A549 (cell line): ENCODE measurements at regions not wholly inside any gene's neighbourhood (a gene's known extent, or its start where the extent isn't known, plus 50 kb on each side); places are given as distances from the start of the nearest gene placed in this dataset.
"Not testable (repeated sequence)": the region's sequence is repeated elsewhere in the genome, so short reads cannot be mapped to it uniquely, and the experiment has no call there.

Source experiments
- ATAC-seq, 2 experiments: fragments of 200-7000 bp in 1 of 2; fragments of >200 bp in 1 of 2; cut with Nextera tagmentation in 1 of 2; cut with Tn5 transposase in 1 of 2; 3 replicates each; pipeline versions ENCODE4 v1.8.0 to v1.9.1; 2018 to 2020; ENCODE audit warnings: mild to moderate bottlenecking in 1 of 2, moderate library complexity in 1 of 2
- CTCF ChIA-PET: fragments of 300-600 bp; sonication (Branson Sonifier 250); formaldehyde crosslinking; extraction: SDS; loops from one replicate; lab custom pipeline; 2021; ENCODE audit warnings: antibody characterized with exemption, inconsistent platforms; lab: Yijun Ruan, JAX
- POLR2A ChIA-PET: fragments of 350-600 bp; formaldehyde crosslinking; extraction: SDS; loops from one replicate; lab custom pipeline; 2021; ENCODE audit warnings: antibody characterized with exemption, inconsistent platforms; lab: Yijun Ruan, JAX
- DNase-seq, 2 experiments: peaks; one replicate each; pipeline versions ENCODE4 v3.0.0 to v3.0.0-alpha.2; 2011 to 2016; ENCODE audit warnings: low read depth in 1 of 2, low spot score in 1 of 2
- FAIRE-seq: peaks from 2 replicates; lab custom pipeline; 2011; peaks lifted over from hg19 to GRCh38; lab: Jason Lieb, UNC
- H3K27ac ChIP-seq, 2 experiments: fragments of >200 bp; sonication (Bioruptor Twin); formaldehyde crosslinking; 3 replicates each; pipeline ENCODE4 v1.5.1; 2016 to 2017
- H3K4me1 ChIP-seq: fragments of >200 bp; sonication (Bioruptor Twin); formaldehyde crosslinking; 3 replicates; pipeline ENCODE4 v1.6.1; 2016
- H3K4me2 ChIP-seq: fragments of >200 bp; sonication (Bioruptor Twin); formaldehyde crosslinking; 3 replicates; pipeline ENCODE4 v1.6.1; 2016
- H3K4me3 ChIP-seq: fragments of >200 bp; sonication (Bioruptor Twin); formaldehyde crosslinking; 3 replicates; pipeline ENCODE4 v1.5.1; 2016
- H3K9me3 ChIP-seq: fragments of >200 bp; sonication (Bioruptor Twin); formaldehyde crosslinking; 3 replicates; pipeline ENCODE4 v1.6.1; 2016
- CBX8 ChIP-seq: fragments of 200-600 bp; sonication (generic); IDR thresholded peaks from 2 replicates; pipeline ENCODE4 v1.6.1; 2016
- EP300 ChIP-seq, 2 experiments: fragments of >200 bp; sonication (Bioruptor Twin); formaldehyde crosslinking; IDR thresholded peaks; 2 replicates in 1 of 2; 3 replicates in 1 of 2; pipeline ENCODE4 v1.6.1; 2016 to 2017
- FOSL2 ChIP-seq, 2 experiments: fragments of 450-650 bp in 1 of 2; fragments of >200 bp in 1 of 2; sonication (Bioruptor Twin) in 1 of 2; formaldehyde crosslinking; IDR thresholded peaks; 2 replicates each; pipeline versions ENCODE4 v1.5.0 to v1.6.1; 2016 to 2020; ENCODE audit warnings: mild to moderate bottlenecking in 1 of 2, moderate library complexity in 1 of 2
- HDAC2 ChIP-seq: fragments of 200-600 bp; sonication (generic); IDR thresholded peaks from 2 replicates; pipeline ENCODE4 v1.6.1; 2016
- HOXB5 ChIP-seq: fragments of 250-450 bp; sonication (Bioruptor Pico); IDR thresholded peaks from 2 replicates; pipeline ENCODE4 v1.5.0; 2020; ENCODE audit warnings: mild to moderate bottlenecking, moderate library complexity
- KDM1A ChIP-seq: fragments of 200-600 bp; sonication (generic); IDR thresholded peaks from 2 replicates; pipeline ENCODE4 v1.6.1; 2016; ENCODE audit warnings: low read depth, mild to moderate bottlenecking
- MAFK ChIP-seq: fragments of 450-650 bp; IDR thresholded peaks from 2 replicates; pipeline ENCODE4 v1.6.1; 2014; ENCODE audit not compliant: partially characterized antibody
- NFE2L2 ChIP-seq: fragments of 150-350 bp; conservative IDR thresholded peaks from 2 replicates; pipeline ENCODE4 v1.6.1; 2014; ENCODE audit warnings: low read length
- NPAS2 ChIP-seq: fragments of 250-450 bp; sonication (Bioruptor Pico); IDR thresholded peaks from 2 replicates; pipeline ENCODE4 v1.8.0; 2022; ENCODE audit warnings: mild to moderate bottlenecking, moderate library complexity, borderline replicate concordance
- NR3C1 ChIP-seq: fragments of >200 bp; sonication (Bioruptor Twin); formaldehyde crosslinking; IDR thresholded peaks from 3 replicates; pipeline ENCODE4 v1.6.1; 2017
- TFCP2L1 ChIP-seq: fragments of 250-450 bp; sonication (Bioruptor Pico); IDR thresholded peaks from 2 replicates; pipeline ENCODE4 v1.5.0; 2021; ENCODE audit warnings: mild to moderate bottlenecking
- ZSCAN20 ChIP-seq: fragments of 250-450 bp; sonication (Bioruptor Pico); IDR thresholded peaks from 2 replicates; pipeline ENCODE4 v1.8.0; 2022; ENCODE audit warnings: mild to moderate bottlenecking, moderate library complexity
- whole genome bisulfite sequencing: methylation state at CpG from one replicate; pipeline ENCODE4 v1.1.6; 2017; ENCODE audit errors: missing lambda C conversion rate; 5-methylcytosine and 5-hydroxymethylcytosine counted together
- TF ChIP-seq, protein P1 (sequence below): IDR thresholded peaks from 2 replicates; pipeline ENCODE4 v1.6.1; 2012; ENCODE audit warnings: low read depth, borderline replicate concordance
- TF ChIP-seq, protein P2 (sequence below): fragments of >200 bp; sonication (Bioruptor Twin); formaldehyde crosslinking; IDR thresholded peaks from 2 replicates; pipeline ENCODE4 v1.6.1; 2016
- TF ChIP-seq, protein P3 (sequence below): IDR thresholded peaks from 2 replicates; pipeline ENCODE4 v1.6.1; 2012
- TF ChIP-seq, protein P4 (sequence below): fragments of 250-450 bp; sonication (Bioruptor Pico); IDR thresholded peaks from 2 replicates; pipeline ENCODE4 v1.5.0; 2021; ENCODE audit warnings: mild to moderate bottlenecking, moderate library complexity, borderline replicate concordance
- TF ChIP-seq, protein P5 (sequence below): fragments of >200 bp; sonication (Bioruptor Twin); formaldehyde crosslinking; IDR thresholded peaks from 3 replicates; pipeline ENCODE4 v1.6.1; 2016
- TF ChIP-seq, protein P6 (sequence below): fragments of 150-350 bp; IDR thresholded peaks from 2 replicates; pipeline ENCODE4 v1.6.1; 2014; ENCODE audit warnings: low read depth, mild to moderate bottlenecking, low read length
- TF ChIP-seq, protein P7 (sequence below): fragments of 200-600 bp; sonication (generic); IDR thresholded peaks from 2 replicates; pipeline ENCODE4 v1.6.1; 2016; ENCODE audit warnings: antibody characterized with exemption, mild to moderate bottlenecking, moderate library complexity

DNA sequence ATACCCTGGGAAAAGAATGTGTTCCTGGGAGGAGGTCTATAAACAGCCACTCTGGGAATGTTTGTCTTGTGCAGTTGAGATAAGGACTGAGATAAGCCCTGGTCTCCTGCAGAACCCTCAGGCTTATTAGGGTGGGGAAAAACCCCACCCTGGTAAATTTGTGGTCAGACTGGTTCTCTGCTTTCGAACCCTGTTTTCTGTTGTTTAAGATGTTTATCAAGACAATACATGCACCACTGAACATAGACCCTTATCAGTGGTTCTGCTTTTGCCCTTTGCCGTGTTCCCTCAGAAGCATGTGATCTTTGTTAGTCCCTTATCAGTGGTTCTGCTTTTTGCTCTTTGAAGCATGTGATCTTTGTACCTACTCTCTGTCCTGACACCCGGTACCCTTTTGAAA lies 956.0 kb downstream of the GRID1 start:
- H3K9me3 ChIP-seq, H3K4me3 ChIP-seq, H3K4me2 ChIP-seq, POLR2A ChIA-PET, ATAC-seq, CTCF ChIA-PET, FAIRE-seq, DNase-seq, H3K27ac ChIP-seq, H3K4me1 ChIP-seq: not testable (repeated sequence)
- WGBS: 8% methylated on average over 3 of the region's 3 CpGs

DNA sequence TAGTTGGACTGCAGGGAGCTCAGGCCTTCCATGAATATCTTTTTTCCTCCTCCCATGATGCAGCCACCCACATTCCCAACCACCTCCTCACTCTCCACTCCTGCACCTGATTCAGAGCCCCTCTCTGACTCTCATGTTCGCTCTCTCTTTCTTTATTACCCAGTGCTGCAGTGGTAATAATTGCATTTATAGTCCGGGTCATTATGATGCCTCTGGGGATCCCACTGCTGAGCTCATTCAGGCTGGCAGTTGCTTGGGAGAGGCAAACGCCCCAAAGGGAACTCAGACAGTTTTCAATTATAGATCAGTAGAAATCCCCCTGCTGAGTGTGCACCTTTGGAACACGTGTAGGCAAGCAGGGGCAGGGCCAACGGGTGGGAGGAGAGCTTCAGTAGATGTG lies 953.0 kb downstream of the GRID1 start:
- 7% methylated on average over 5 of the region's 5 CpGs for WGBS
- Histone ChIP-seq H3K9me3 (no peaks in the 10 kb centered on the region), H3K4me3 (no peak overlapping the region), H3K4me2 (no peak overlapping the region), H3K27ac (no peak overlapping the region)
- no peak for FAIRE-seq
- CTCF ChIA-PET: interaction anchor here (1.0 kb wide), 1 partner anchor 266 kb away, joined by 3 read pairs; no protein-coding TSS in a partner anchor
- ATAC-seq: no peak
- TF ChIP-seq, protein P1, sequence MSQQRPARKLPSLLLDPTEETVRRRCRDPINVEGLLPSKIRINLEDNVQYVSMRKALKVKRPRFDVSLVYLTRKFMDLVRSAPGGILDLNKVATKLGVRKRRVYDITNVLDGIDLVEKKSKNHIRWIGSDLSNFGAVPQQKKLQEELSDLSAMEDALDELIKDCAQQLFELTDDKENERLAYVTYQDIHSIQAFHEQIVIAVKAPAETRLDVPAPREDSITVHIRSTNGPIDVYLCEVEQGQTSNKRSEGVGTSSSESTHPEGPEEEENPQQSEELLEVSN: no peak
- TF ChIP-seq MAFK: no peak
- TF ChIP-seq KDM1A: no peak
- no peak for TF ChIP-seq HDAC2
- no peak for TF ChIP-seq ZSCAN20 (CRISPR knock-in tag)
- TF ChIP-seq FOSL2 (IDR thresholded peaks at IDR 0.05): no peak
- TF ChIP-seq FOSL2 (CRISPR knock-in tag; IDR thresholded peaks at IDR 0.05): no peak
- TF ChIP-seq, protein P2, sequence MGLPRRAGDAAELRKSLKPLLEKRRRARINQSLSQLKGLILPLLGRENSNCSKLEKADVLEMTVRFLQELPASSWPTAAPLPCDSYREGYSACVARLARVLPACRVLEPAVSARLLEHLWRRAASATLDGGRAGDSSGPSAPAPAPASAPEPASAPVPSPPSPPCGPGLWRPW: no peak
- no peak for TF ChIP-seq EP300 (IDR thresholded peaks at IDR 0.05)
- TF ChIP-seq, protein P3, sequence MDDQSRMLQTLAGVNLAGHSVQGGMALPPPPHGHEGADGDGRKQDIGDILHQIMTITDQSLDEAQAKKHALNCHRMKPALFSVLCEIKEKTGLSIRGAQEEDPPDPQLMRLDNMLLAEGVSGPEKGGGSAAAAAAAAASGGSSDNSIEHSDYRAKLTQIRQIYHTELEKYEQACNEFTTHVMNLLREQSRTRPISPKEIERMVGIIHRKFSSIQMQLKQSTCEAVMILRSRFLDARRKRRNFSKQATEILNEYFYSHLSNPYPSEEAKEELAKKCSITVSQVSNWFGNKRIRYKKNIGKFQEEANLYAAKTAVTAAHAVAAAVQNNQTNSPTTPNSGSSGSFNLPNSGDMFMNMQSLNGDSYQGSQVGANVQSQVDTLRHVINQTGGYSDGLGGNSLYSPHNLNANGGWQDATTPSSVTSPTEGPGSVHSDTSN: no peak
- no peak for TF ChIP-seq NFE2L2
- TF ChIP-seq, all 56 proteins: peak for 0
- no peak for DNase-seq
- H3K4me1 ChIP-seq: no peaks in the 10 kb centered on the region
- POLR2A ChIA-PET: no interaction called here

DNA sequence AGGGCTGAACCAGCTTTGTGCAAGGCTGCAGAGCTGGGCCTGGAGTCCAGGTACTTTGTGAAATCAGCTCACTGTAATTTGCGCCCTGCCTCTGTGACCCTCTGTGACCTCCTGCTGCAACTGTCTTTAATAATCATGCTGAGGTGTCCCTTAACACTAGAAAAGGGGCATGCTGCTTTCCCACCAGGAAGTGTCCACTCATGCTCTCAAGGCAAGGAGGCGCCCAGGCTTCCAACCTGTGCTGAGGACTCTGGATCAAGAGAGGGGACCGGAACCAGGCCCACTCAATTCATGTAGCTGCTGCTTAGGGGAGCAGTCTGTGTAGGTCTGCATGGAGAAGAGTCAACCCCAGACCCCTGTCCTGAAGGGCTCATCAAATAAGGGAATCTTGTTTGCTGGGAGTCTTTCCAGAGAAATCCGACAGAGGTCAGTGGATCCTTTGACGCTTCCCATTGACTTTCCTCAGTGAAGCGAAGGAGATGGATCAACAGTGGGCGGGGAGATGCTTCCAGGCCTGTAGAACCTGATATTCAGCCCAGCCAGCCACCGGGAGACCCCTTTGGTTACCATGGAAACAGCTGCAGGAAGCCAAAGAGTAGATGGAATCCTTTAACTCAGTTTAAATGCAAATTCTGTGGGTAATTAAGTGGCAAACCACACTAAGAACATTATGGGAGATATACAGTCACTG lies 945.9 kb downstream of the GRID1 start:
- no peak overlapping the region for H3K27ac ChIP-seq
- ATAC-seq: no peak
- H3K4me2 ChIP-seq: no peak overlapping the region
- ChIA-PET CTCF (no interaction called here), POLR2A (no interaction called here)
- no peaks in the 10 kb centered on the region for H3K9me3 ChIP-seq
- TF ChIP-seq, protein P4, sequence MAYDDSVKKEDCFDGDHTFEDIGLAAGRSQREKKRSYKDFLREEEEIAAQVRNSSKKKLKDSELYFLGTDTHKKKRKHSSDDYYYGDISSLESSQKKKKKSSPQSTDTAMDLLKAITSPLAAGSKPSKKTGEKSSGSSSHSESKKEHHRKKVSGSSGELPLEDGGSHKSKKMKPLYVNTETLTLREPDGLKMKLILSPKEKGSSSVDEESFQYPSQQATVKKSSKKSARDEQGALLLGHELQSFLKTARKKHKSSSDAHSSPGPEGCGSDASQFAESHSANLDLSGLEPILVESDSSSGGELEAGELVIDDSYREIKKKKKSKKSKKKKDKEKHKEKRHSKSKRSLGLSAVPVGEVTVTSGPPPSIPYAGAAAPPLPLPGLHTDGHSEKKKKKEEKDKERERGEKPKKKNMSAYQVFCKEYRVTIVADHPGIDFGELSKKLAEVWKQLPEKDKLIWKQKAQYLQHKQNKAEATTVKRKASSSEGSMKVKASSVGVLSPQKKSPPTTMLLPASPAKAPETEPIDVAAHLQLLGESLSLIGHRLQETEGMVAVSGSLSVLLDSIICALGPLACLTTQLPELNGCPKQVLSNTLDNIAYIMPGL (CRISPR knock-in tag): no peak
- TF ChIP-seq, protein P5, sequence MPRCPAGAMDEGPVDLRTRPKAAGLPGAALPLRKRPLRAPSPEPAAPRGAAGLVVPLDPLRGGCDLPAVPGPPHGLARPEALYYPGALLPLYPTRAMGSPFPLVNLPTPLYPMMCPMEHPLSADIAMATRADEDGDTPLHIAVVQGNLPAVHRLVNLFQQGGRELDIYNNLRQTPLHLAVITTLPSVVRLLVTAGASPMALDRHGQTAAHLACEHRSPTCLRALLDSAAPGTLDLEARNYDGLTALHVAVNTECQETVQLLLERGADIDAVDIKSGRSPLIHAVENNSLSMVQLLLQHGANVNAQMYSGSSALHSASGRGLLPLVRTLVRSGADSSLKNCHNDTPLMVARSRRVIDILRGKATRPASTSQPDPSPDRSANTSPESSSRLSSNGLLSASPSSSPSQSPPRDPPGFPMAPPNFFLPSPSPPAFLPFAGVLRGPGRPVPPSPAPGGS: no peak
- TF ChIP-seq TFCP2L1 (CRISPR knock-in tag): no peak
- no peak for TF ChIP-seq NR3C1
- TF ChIP-seq, protein P6, sequence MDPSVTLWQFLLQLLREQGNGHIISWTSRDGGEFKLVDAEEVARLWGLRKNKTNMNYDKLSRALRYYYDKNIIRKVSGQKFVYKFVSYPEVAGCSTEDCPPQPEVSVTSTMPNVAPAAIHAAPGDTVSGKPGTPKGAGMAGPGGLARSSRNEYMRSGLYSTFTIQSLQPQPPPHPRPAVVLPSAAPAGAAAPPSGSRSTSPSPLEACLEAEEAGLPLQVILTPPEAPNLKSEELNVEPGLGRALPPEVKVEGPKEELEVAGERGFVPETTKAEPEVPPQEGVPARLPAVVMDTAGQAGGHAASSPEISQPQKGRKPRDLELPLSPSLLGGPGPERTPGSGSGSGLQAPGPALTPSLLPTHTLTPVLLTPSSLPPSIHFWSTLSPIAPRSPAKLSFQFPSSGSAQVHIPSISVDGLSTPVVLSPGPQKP: no peak
- TF ChIP-seq CBX8: no peak
- TF ChIP-seq HOXB5 (CRISPR knock-in tag): no peak
- TF ChIP-seq, protein P7, sequence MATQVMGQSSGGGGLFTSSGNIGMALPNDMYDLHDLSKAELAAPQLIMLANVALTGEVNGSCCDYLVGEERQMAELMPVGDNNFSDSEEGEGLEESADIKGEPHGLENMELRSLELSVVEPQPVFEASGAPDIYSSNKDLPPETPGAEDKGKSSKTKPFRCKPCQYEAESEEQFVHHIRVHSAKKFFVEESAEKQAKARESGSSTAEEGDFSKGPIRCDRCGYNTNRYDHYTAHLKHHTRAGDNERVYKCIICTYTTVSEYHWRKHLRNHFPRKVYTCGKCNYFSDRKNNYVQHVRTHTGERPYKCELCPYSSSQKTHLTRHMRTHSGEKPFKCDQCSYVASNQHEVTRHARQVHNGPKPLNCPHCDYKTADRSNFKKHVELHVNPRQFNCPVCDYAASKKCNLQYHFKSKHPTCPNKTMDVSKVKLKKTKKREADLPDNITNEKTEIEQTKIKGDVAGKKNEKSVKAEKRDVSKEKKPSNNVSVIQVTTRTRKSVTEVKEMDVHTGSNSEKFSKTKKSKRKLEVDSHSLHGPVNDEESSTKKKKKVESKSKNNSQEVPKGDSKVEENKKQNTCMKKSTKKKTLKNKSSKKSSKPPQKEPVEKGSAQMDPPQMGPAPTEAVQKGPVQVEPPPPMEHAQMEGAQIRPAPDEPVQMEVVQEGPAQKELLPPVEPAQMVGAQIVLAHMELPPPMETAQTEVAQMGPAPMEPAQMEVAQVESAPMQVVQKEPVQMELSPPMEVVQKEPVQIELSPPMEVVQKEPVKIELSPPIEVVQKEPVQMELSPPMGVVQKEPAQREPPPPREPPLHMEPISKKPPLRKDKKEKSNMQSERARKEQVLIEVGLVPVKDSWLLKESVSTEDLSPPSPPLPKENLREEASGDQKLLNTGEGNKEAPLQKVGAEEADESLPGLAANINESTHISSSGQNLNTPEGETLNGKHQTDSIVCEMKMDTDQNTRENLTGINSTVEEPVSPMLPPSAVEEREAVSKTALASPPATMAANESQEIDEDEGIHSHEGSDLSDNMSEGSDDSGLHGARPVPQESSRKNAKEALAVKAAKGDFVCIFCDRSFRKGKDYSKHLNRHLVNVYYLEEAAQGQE: no peak
- TF ChIP-seq NPAS2 (CRISPR knock-in tag): no peak
- no peaks in the 10 kb centered on the region for H3K4me1 ChIP-seq
- DNase-seq: no peak
- 29% methylated on average over 7 of the region's 8 CpGs for WGBS
- H3K4me3 ChIP-seq: no peak overlapping the region
- FAIRE-seq: no peak
